HCT116 (cell line): ENCODE measurements at regions not wholly inside any gene's neighbourhood (a gene's known extent, or its start where the extent isn't known, plus 50 kb on each side); places are given as distances from the start of the nearest gene placed in this dataset.

ENCODE experiments used
- ATAC-seq: fragments of 200-7000 bp; cut with Tn5 transposase; 2 replicates; pipeline ENCODE4 v1.9.1; 2020; ENCODE audit warnings: mild to moderate bottlenecking, moderate library complexity
- BruUV-seq: library from RNA; stranded (reverse); fragments of 400-500 nt; replicated peaks from 2 replicates; lab custom pipeline; 2021; lab: Mats Ljungman, UMichigan
- CTCF ChIA-PET: fragments of 300-600 bp; sonication (Branson Sonifier 250); formaldehyde crosslinking; loops from one replicate; lab custom pipeline; 2021; ENCODE audit warnings: antibody characterized with exemption; lab: Charles Lee
- POLR2A ChIA-PET: fragments of 300-600, 350-600 bp; sonication (Branson Sonifier 250); formaldehyde crosslinking; loops from one replicate; lab custom pipeline; 2021; ENCODE audit warnings: antibody characterized with exemption; lab: Charles Lee
- RAD21 ChIA-PET, 2 experiments: fragments of 300-600 bp; sonication (Branson Sonifier 250); formaldehyde crosslinking; loops; one replicate each; lab custom pipeline; 2023; ENCODE audit warnings: low total read pairs in 2 of 2; ENCODE audit not compliant: uncharacterized antibody in 2 of 2, unreplicated experiment in 2 of 2, low non-redundant PET in 1 of 2; lab: Charles Lee
- DNase-seq: peaks from one replicate; pipeline ENCODE4 v3.0.0-alpha.2; 2010; ENCODE audit warnings: low read depth, low spot score
- H2AFZ ChIP-seq: fragments of 200-600 bp; shearing (Covaris generic), sonication (generic); 2 replicates; pipeline ENCODE4 v1.6.1; 2017; ENCODE audit warnings: low read depth, mixed run types, mixed read lengths, antibody characterized with exemption, low read length; ENCODE audit not compliant: poor library complexity, severe bottlenecking
- H3K27ac ChIP-seq: 2 replicates; pipeline ENCODE4 v1.5.1; 2012; ENCODE audit warnings: low read depth, low read length
- H3K27me3 ChIP-seq: fragments of 200-600 bp; sonication (generic); 2 replicates; pipeline ENCODE4 v1.6.1; 2016; ENCODE audit warnings: mixed run types, low read length, mixed read lengths; ENCODE audit not compliant: insufficient read depth
- H3K36me3 ChIP-seq, 2 experiments: fragments of 200-500 bp in 1 of 2; fragments of 200-600 bp in 1 of 2; sonication (Bioruptor generic) in 1 of 2; sonication (generic) in 1 of 2; 2 replicates each; pipeline versions ENCODE4 v1.5.1 to v1.6.1; 2014 to 2016; ENCODE audit warnings: low read length in 2 of 2, inconsistent platforms in 1 of 2, mixed read lengths in 1 of 2, mixed run types in 1 of 2; ENCODE audit not compliant: insufficient read depth in 2 of 2, control insufficient read depth in 1 of 2
- H3K4me1 ChIP-seq, 2 experiments: fragments of 200-600 bp in 1 of 2; sonication (generic) in 1 of 2; 2 replicates each; pipeline versions ENCODE4 v1.5.1 to v1.6.1; 2012 to 2017; ENCODE audit warnings: low read length in 2 of 2, inconsistent platforms in 1 of 2, mild to moderate bottlenecking in 1 of 2, mixed read lengths in 1 of 2, mixed run types in 1 of 2, moderate library complexity in 1 of 2; ENCODE audit not compliant: insufficient read depth in 2 of 2, control insufficient read depth in 1 of 2
- H3K4me2 ChIP-seq: fragments of 200-600 bp; sonication (generic); 2 replicates; pipeline ENCODE4 v1.6.1; 2017; ENCODE audit warnings: mixed run types, low read length, mixed read lengths
- H3K4me3 ChIP-seq, 2 experiments: fragments of 200-600 bp in 1 of 2; sonication (generic) in 1 of 2; replicated peaks in 1 of 2; 2 replicates each; pipeline ENCODE4 v1.5.1; 2011 to 2016; ENCODE audit warnings: low read length in 2 of 2, control low read depth in 1 of 2, low read depth in 1 of 2, mild to moderate bottlenecking in 1 of 2, mixed read lengths in 1 of 2, mixed run types in 1 of 2
- H3K79me2 ChIP-seq: fragments of 200-600 bp; sonication (generic); 2 replicates; pipeline ENCODE4 v1.6.1; 2017; ENCODE audit warnings: mild to moderate bottlenecking, mixed run types, low read length, moderate library complexity, mixed read lengths; ENCODE audit not compliant: insufficient read depth
- H3K9ac ChIP-seq: fragments of 200-600 bp; sonication (generic); 2 replicates; pipeline ENCODE4 v1.6.1; 2016; ENCODE audit warnings: low read length, mixed read lengths
- H3K9me2 ChIP-seq: fragments of 200-600 bp; sonication (generic), shearing (Covaris generic); 2 replicates; pipeline ENCODE4 v1.6.1; 2017; ENCODE audit warnings: mixed run types, mild to moderate bottlenecking, moderate library complexity; ENCODE audit not compliant: insufficient read depth
- H3K9me3 ChIP-seq, 2 experiments: fragments of 200-500 bp in 1 of 2; fragments of 200-600 bp in 1 of 2; sonication (Bioruptor generic) in 1 of 2; sonication (generic) in 1 of 2; 2 replicates each; pipeline ENCODE4 v1.6.1; 2014 to 2017; ENCODE audit warnings: low read length in 2 of 2, mixed read lengths in 2 of 2, inconsistent platforms in 1 of 2, low read depth in 1 of 2, mild to moderate bottlenecking in 1 of 2, mixed run types in 1 of 2, moderate library complexity in 1 of 2; ENCODE audit not compliant: control insufficient read depth in 1 of 2, insufficient read depth in 1 of 2
- H4K20me1 ChIP-seq: fragments of 200-600 bp; sonication (generic), shearing (Covaris generic); 2 replicates; pipeline ENCODE4 v1.6.1; 2017; ENCODE audit warnings: mixed run types, mild to moderate bottlenecking, moderate library complexity; ENCODE audit not compliant: insufficient read depth
- CBX3 ChIP-seq: IDR thresholded peaks from 2 replicates; pipeline ENCODE4 v1.6.1; 2012; ENCODE audit warnings: low read depth
- EGR1 ChIP-seq: IDR thresholded peaks from 2 replicates; pipeline ENCODE4 v1.6.1; 2012; ENCODE audit warnings: low read depth
- EZH2 ChIP-seq: fragments of 200-600 bp; sonication (generic); IDR thresholded peaks from 2 replicates; pipeline ENCODE4 v1.6.1; 2017; ENCODE audit warnings: antibody characterized with exemption, mixed run types
- EZH2phosphoT487 ChIP-seq: fragments of 200-600 bp; IDR thresholded peaks from 2 replicates; pipeline ENCODE4 v1.6.1; 2018; ENCODE audit warnings: antibody characterized with exemption, borderline replicate concordance
- JUND ChIP-seq: IDR thresholded peaks from 2 replicates; pipeline ENCODE4 v1.6.1; 2012
- MAX ChIP-seq: IDR thresholded peaks from 2 replicates; pipeline ENCODE4 v1.6.1; 2012
- POLR2AphosphoS5 ChIP-seq: IDR thresholded peaks from 2 replicates; pipeline ENCODE4 v1.6.1; 2011; ENCODE audit warnings: mild to moderate bottlenecking, low read depth, low read length, moderate library complexity
- RAD21 ChIP-seq: IDR thresholded peaks from 2 replicates; pipeline ENCODE4 v1.6.1; 2012; ENCODE audit warnings: low read depth, mild to moderate bottlenecking
- SIN3A ChIP-seq: IDR thresholded peaks from 2 replicates; pipeline ENCODE4 v1.6.1; 2012; ENCODE audit warnings: low read depth
- SP1 ChIP-seq: IDR thresholded peaks from 2 replicates; pipeline ENCODE4 v1.6.1; 2012; ENCODE audit warnings: low read depth
- SRF ChIP-seq: IDR thresholded peaks from 2 replicates; pipeline ENCODE4 v1.6.1; 2012; ENCODE audit warnings: low read depth
- TCF7L2 ChIP-seq: IDR thresholded peaks from 2 replicates; pipeline ENCODE4 v1.7.0; 2011; ENCODE audit warnings: borderline replicate concordance, inconsistent platforms; ENCODE audit not compliant: insufficient read depth, insufficient read length; ENCODE audit errors: extremely low read depth
- ZBTB33 ChIP-seq: IDR thresholded peaks from 2 replicates; pipeline ENCODE4 v1.6.1; 2011; ENCODE audit warnings: mild to moderate bottlenecking, low read length, moderate library complexity; ENCODE audit not compliant: insufficient replicate concordance; ENCODE audit errors: extremely low read depth
- intact Hi-C: fragments of 100-400 bp; cut with micrococcal nuclease; formaldehyde crosslinking; loops from 2 replicates; pipeline ENCODE4 v1.10.0; 2022

- TF ChIP-seq TCF7L2 (no peak), EZH2 (no peak), MAX (no peak), SIN3A (no peak), RAD21 (no peak), JUND (no peak), SP1 (no peak), POLR2AphosphoS5 (no peak), EGR1 (no peak), CBX3 (no peak)
- ChIA-PET RAD21 (no interaction called here), POLR2A (no interaction called here), CTCF (no interaction called here)
- Histone ChIP-seq H3K9ac (no peak overlapping the region), H3K79me2 (no peaks in the 10 kb centered on the region), H3K9me3 (no peaks in the 10 kb centered on the region), H3K27me3 (no peaks in the 10 kb centered on the region), H3K27ac (no peak overlapping the region), H3K9me2 (no peaks in the 10 kb centered on the region), H3K36me3 (no peaks in the 10 kb centered on the region), H2AFZ (no peak overlapping the region), H3K4me2 (no peak overlapping the region), H3K4me1 (peaks cover 3 to 16% of the 10 kb centered on the region in 2 experiments; a peak in 3 of 4 replicates), H3K4me3 (no peak overlapping the region), H4K20me1 (no peaks in the 10 kb centered on the region)
- ATAC-seq, result no peak
- no TSS peak for BruUV-seq
- DNase-seq, result no peak
- intact Hi-C loops, result no loop called here
Measured at GRCh38 chr4:106582103-106582502, 213.5 kb upstream of the GIMD1 start.

- Histone ChIP-seq H3K9ac (no peak overlapping the region), H3K9me2 (no peaks in the 10 kb centered on the region), H3K4me1 (peaks cover 3 to 14% of the 10 kb centered on the region in 2 experiments; a peak in 3 of 4 replicates), H3K79me2 (no peaks in the 10 kb centered on the region), H3K9me3 (no peaks in the 10 kb centered on the region), H2AFZ (no peak overlapping the region), H3K27ac (no peak overlapping the region), H4K20me1 (no peaks in the 10 kb centered on the region), H3K4me3 (no peak overlapping the region), H3K27me3 (no peaks in the 10 kb centered on the region), H3K4me2 (no peak overlapping the region), H3K36me3 (no peaks in the 10 kb centered on the region)
- ChIA-PET CTCF (no interaction called here), RAD21 (no interaction called here), POLR2A (no interaction called here)
- no peak for ATAC-seq
- BruUV-seq, result no TSS peak
- TF ChIP-seq POLR2AphosphoS5 (no peak), EZH2phosphoT487 (no peak), ZBTB33 (no peak), RAD21 (no peak), SIN3A (no peak), TCF7L2 (no peak), MAX (no peak), JUND (no peak), SRF (no peak)
- intact Hi-C loops, result no loop called here
- no peak for DNase-seq
Measured at GRCh38 chr4:106579236-106579635, 210.7 kb upstream of the GIMD1 start.
